K562 (cell line): ENCODE measurements at regions not wholly inside any gene's neighbourhood (a gene's known extent, or its start where the extent isn't known, plus 50 kb on each side); places are given as distances from the start of the nearest gene placed in this dataset.
"Not testable (repeated sequence)": the region's sequence is repeated elsewhere in the genome, so short reads cannot be mapped to it uniquely, and the experiment has no call there.

Experiments
- JUNB ChIP-seq: fragments of 450-650 bp; formaldehyde crosslinking; conservative IDR thresholded peaks from 2 replicates; pipeline ENCODE4 v1.4.0; 2020; ENCODE audit warnings: mild to moderate bottlenecking
- PTBP1 ChIP-seq: fragments of 200-400 bp; formaldehyde crosslinking; IDR thresholded peaks from 2 replicates; pipeline ENCODE4 v1.6.1; 2017; ENCODE audit warnings: low read depth, low read length
- ZNF589 ChIP-seq: fragments of 200-800 bp; sonication (Bioruptor generic); IDR thresholded peaks from 2 replicates; pipeline ENCODE4 v1.6.1; 2016; ENCODE audit warnings: low read depth, missing genetic modification characterization, missing compliant biosample characterization
- ZZZ3 ChIP-seq: fragments of 450-650 bp; IDR thresholded peaks from 2 replicates; pipeline ENCODE4 v1.6.1; 2016; ENCODE audit warnings: antibody characterized with exemption, mild to moderate bottlenecking, moderate library complexity
- TF ChIP-seq, protein P1 (sequence below), 3 experiments: IDR thresholded peaks in 2 of 3; conservative IDR thresholded peaks in 1 of 3; 2 replicates each; pipeline ENCODE4 v1.5.1; 2011 to 2012; ENCODE audit warnings: low read length in 3 of 3, mild to moderate bottlenecking in 3 of 3, control low read depth in 2 of 3, improper control_type of control experiment in 1 of 3, inconsistent platforms in 1 of 3, low read depth in 1 of 3, mixed read lengths in 1 of 3, moderate library complexity in 1 of 3; ENCODE audit not compliant: insufficient read depth in 2 of 3

- not testable (repeated sequence) for TF ChIP-seq ZNF589 (CRISPR knock-in tag); JUNB (CRISPR knock-in tag); ZZZ3; PTBP1
- TF ChIP-seq, protein P1, sequence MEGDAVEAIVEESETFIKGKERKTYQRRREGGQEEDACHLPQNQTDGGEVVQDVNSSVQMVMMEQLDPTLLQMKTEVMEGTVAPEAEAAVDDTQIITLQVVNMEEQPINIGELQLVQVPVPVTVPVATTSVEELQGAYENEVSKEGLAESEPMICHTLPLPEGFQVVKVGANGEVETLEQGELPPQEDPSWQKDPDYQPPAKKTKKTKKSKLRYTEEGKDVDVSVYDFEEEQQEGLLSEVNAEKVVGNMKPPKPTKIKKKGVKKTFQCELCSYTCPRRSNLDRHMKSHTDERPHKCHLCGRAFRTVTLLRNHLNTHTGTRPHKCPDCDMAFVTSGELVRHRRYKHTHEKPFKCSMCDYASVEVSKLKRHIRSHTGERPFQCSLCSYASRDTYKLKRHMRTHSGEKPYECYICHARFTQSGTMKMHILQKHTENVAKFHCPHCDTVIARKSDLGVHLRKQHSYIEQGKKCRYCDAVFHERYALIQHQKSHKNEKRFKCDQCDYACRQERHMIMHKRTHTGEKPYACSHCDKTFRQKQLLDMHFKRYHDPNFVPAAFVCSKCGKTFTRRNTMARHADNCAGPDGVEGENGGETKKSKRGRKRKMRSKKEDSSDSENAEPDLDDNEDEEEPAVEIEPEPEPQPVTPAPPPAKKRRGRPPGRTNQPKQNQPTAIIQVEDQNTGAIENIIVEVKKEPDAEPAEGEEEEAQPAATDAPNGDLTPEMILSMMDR (IDR thresholded peaks at IDR 0.05 in 2 of 3, conservative IDR thresholded peaks at IDR 0.05 in 1 of 3; ENCODE audit: insufficient read depth in 2 of 3, low read depth in 1 of 3, low read length in 3 of 3), result not testable (repeated sequence)
These were observed 123.6 kb downstream of the PPIAL4A start for GRCh38 chr1:121013181-121013580.
